Left ventricle myocardium superior (tissue), 1 donor: ENCODE measurements at regions not wholly inside any gene's neighbourhood (a gene's known extent, or its start where the extent isn't known, plus 50 kb on each side); places are given as distances from the start of the nearest gene placed in this dataset.

ENCODE experiments used
- ATAC-seq: fragments of 200-7000 bp; cut with Tn5 transposase; one replicate; pipeline ENCODE4 v1.9.1; 2020; ENCODE audit warnings: mild to moderate bottlenecking, moderate library complexity
- DNase-seq: peaks from one replicate; pipeline ENCODE4 v3.0.0-alpha.2; 2020
- intact Hi-C: fragments of 100-400 bp; cut with micrococcal nuclease; formaldehyde crosslinking; loops from one replicate; pipeline ENCODE4 v1.11.0; 2022
- donor health status: DM: no; HTN: yes; CAD: no; lungs with severe emphysema.

DNA sequence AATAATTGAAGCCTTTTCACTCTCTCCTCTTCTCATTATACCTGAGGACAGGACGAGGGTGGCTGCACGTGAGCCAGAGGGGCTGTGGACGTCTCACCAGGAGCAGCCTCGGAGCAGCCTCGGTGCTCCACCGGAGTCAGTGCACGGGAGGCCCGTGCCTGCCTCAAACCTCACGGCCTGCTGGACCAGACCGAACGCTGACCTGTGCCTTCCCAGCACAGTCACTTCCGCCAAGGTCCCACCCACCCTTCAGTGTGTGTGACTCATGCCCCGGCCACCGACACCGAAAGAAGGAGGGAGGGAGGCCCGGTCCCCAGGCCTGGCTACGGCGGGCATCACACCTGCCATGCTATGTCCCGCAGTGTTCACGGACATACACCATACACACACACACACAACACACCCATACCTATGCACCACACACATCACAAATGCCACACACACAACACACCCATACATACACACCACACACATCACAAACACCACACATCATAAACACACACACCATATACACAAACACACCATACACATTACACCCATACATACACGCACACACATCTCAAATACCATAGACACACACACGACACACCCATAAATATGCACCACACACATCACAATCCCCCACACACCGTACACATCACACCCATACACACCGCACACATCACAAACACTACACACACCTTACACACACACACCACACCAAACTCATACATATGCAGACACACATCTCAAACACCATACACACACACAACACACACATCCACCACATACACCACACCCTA is 1506.5 kb downstream of the TBC1D22A start:
- ATAC-seq (no peak), DNase-seq (no peak)
- intact Hi-C loops, result no loop called here

DNA sequence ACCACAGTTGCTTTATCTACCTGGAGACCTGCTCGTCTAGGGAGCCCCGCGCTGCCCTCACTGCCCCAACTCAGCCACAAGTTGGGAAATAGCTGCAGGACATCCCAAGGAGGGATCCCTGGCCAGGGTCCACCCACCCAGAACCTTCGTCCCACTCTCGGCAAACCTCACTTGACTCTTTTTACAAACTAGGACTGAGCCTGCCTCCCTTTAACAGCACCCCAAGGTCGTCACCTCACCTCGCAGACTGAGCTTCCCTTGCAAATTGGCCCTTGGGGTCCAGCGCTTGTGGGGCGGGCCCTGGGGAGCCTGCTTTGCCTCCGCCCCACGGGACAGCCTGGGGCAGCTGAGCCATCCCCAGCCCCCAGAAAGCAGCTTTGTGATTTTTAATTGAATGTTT is 1505.8 kb downstream of the TBC1D22A start:
- ATAC-seq, result no peak
- DNase-seq, result no peak

DNA sequence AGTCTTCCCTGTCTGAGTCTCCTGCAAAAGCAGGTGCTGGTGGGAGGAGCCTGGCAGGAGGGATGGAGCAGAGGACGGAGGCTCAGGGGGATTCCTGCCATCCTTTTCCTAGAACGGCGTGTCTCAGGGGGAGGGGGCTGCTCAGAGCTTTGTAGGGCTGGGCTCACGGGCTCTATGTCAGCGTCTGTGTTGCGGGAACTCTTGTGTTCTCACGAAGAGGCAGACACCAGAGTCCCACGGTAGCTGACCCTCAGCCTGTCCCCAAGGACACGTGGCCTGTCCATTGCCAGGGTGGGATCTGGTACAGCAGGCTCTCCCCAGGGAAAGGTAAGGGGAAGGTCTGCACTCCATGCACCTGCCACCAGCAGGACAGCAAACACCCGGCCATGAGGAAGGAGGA is 1505.2 kb downstream of the TBC1D22A start:
- ATAC-seq, result no peak
- intact Hi-C loops, result no loop called here
- DNase-seq, result no peak

More for the DNA sequence above, 1505.8 kb downstream of the TBC1D22A start:
- intact Hi-C loops, result no loop called here

DNA sequence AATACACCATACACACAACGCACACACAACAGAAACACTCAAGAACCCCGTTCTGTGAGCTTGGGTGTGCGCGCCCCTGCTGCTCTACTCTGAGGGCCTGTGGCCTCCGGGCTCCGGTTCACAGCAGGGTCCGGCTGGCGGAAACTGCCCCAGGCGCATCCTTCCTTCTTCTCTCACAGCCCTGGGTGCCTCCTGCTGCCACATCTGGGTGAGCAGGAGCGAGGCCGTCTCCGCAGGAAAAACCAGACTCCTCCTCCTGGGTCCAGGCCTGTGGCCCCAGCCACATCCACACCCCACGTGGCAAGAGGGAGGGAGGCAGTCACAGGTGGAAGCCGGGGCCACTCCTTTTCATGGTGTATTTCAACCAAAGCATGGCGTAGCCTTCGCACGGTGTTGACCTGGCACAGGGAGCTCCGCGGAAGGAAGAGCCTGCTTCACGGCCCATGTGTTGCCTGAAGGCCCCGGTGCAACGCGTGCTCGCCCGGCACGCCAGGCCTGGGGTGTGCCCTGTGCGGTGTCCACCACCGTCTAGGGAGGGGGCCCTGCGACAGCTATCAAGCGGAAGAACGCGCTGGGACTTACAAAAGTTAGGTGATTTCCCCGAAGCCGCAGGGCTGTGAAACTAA is 1502.7 kb downstream of the TBC1D22A start:
- intact Hi-C loops, result no loop called here
- DNase-seq (no peak), ATAC-seq (no peak)

DNA sequence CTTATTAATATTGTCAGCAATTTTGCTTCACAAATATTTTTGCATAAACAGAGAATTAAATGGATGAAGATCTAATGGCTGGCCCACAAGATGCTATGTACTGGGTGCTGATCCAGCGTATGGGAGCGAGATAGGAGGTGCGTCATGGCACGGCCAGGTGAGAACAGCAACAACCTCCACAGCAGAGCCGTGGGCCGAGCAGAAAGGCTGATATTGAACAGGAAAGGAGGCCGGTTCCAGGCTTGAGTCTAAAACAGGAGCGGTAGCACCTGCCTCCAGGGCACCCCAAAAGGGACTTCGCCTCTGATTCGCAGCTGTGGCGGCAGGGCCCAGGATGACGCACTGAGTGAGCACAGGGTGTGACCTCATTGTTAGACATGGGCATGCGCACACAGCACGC is 1502.1 kb downstream of the TBC1D22A start:
- ATAC-seq (no peak), DNase-seq (no peak)
- intact Hi-C loops, result no loop called here

DNA sequence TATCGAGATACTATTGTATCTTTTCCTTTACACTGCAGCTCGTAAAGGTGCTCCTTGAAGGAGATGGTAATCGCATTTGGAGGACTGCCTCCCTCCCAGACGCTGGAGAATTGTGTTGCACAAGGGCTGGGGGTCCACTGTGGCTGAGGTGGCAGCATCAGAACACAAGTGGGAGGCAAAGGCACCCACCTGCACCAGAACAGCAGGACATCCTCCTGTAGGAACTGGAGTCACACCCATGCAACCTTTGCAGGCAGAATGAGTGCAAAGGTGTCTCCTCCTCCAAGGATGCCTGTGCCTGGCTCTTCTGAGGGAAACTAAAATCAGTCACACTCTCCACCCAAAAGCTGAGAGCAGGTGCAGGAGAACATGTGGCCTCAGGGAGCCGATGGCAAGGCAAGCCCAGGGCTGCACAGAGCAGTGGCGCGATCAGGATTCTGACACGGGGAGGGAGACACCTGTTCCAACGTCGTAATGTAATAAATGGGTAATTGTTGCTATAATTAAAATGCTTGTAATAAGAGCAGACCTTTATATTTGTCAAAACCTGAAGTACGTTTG is 1501.4 kb downstream of the TBC1D22A start:
- DNase-seq, result no peak
- no peak for ATAC-seq
- intact Hi-C loops, result no loop called here

DNA sequence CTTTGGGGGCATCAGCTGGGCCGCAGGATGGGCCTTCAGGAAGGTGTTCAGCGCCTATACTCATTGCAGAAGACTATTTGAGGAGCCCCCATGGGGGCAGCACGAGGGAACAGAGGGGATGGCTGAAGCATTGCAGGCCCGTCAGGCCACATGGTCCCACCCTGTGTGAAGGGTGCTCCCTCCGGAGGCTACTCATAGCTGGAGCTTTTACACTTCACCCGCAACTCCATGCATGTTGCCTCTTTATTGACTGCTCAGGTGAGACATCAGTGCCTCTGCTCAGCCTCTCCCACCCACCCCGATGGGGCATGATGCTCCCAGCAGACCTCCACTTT is 1500.9 kb downstream of the TBC1D22A start:
- DNase-seq (no peak), ATAC-seq (no peak)
- intact Hi-C loops, result no loop called here

DNA sequence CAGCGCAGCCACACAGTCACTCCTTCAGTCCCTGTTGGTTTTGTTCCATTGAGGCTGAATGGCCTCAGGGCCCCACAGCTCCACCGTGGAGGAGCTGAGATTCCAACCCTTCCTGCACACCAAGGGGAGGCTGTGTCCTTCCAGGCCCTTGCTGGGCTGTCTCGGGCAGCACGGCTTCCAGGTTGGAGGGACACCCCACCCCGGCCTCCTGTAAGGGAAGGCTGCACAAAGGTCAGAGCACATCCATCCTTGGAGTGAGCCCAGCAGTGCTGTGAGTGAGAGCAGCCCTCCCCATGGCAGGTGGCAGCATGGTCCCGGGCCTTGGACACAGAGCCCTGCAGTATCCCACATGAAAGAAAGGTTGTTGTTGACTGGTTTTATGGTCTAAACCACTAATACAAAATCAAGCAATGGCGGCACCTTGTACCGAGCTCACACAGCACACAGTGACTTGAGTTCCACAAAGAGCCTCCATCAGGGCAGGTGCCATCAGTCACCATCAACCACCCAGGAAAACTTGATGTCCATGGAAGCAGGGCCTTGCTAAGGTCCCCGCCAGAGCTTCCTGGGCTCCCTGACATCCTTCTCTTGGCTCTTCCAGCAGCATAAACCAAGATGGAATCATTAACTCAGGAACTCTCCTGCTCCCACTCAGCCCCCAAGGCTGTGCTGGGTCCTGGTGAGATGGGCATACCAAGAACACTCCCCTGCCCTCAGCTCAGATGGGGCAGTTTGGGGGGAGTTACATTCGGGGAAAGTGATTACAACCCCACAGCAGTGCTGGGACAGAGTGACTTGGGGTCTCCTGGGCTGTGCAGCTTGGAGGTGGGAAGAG is 1500.4 kb downstream of the TBC1D22A start:
- intact Hi-C loops, result no loop called here
- DNase-seq, result no peak
- no peak for ATAC-seq

DNA sequence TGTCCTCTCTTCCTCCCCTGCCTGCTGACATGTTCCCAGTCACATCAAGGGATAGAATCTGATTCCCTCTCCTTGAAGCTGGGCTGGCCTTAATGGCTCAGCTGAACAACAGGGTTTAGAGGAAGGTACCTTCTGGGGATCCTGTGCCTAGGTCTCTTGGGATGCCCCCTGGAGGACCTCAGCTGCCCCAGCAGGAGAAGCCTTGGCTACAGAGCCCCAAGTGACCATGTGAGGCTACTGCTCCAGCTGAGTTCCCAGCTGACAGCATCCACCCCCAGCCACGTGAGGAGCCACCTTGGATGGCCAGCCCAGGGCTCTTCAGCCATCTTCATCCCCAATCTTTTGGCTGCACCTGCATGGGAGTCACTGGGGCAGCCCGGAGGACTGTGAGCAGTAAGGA is 1499.3 kb downstream of the TBC1D22A start:
- DNase-seq, result no peak
- intact Hi-C loops, result no loop called here
- ATAC-seq, result no peak

DNA sequence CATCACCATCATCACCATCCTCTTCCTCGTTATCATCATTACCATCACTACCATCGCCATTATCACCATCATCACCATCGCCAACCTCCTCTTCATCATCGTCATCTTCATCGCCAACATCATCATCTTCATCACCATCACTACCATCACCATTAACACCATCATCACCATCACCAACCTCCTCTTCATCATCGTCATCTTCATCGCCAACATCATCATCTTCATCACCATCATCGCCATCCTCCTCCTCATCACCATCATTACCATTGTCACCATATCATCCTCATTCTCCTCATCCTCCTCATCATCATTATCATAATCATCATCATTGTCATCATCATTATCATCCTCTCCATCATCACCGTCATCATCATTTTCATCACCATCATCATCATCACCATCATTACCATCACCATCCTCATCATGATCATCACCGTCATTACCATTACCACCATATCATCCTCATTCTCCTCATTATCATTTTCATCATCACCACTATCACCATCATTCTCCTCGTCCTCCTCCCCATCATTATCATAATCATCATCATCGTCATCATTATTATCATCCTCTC is 1498.7 kb downstream of the TBC1D22A start:
- intact Hi-C loops, result no loop called here
- ATAC-seq (no peak), DNase-seq (no peak)

DNA sequence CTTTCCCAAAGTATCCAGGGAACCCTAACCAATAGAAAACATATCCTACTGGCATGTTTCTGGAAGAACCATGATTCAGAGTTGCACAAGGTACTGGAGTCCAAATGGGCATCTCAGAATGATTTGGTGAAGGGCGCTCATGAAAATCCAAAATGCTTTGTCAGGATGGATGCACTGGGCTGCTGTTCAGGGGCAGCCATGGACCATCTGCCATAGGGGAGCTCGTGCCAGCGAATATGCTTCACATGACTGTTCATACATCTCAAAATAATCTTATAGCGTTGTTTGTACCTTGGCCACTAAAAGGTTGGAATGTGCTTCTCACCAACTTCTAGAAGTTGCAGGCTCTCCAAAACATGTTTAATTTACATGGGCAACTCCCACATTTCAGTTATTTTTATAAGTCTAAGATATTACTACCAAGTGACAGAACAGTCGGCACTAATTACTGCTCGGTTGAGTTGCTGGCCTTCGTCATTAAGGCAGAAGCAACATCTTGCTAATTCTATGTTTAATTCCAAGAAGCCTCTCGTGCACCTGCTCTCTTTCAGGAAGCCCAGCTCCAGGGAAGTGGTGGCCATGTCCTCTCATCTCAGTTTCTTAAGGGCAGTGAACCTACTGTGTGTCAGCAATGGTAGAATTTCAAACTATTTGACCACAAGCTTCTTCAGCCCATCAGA is 1497.7 kb downstream of the TBC1D22A start:
- ATAC-seq (no peak), DNase-seq (no peak)
- intact Hi-C loops, result no loop called here

DNA sequence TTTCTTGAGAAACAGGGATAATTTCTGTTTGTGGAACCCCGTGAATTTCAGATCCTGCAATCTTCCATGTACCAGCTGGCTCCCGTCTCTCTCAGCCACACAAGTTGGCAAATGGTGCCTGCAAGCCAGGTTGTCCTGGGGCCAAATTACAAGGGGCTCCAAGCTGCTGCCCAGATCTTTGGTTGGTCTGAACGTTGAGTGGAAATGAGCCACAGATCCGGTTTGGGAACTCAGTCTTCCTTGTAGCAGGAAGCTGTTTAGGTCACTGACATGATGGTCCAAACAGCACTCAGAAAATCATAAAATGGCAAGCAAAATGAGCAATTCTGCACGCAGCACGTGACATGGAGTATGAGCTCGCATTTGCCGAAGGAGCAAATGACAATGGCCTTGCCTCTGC is 1496.4 kb downstream of the TBC1D22A start:
- no peak for ATAC-seq
- intact Hi-C loops, result no loop called here
- DNase-seq, result no peak

DNA sequence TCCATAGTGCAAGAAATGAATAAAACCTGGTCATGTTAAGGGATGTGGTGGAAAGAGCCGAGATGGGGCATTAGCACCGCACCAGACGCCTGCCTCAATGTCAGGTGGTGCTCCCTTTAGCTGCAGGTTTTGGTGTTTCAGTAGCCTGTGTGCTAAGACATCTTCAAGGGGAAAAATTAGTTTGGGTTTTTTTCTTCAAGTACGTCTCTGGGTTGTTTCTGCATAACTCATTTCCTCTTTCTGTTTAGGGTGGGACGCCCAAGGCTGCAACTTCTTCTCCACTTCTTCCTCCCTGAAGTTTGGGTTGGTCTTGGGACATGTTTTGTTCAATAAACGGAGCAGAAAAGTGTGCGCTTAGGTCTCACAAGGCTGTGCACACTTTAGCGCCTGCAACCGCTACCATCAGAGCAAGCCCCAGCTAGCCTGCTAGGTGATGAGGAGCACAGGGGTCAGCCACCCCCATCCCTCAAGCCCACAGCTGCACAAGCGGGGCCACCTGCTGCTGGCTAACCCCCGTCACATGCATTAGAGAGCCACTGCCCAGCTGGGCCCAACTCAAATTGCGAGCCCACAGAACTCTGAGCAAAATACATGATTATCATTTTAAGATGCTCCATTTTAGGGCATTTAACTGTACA is 1495.7 kb downstream of the TBC1D22A start:
- no peak for ATAC-seq
- no peak for DNase-seq
- intact Hi-C loops, result no loop called here

DNA sequence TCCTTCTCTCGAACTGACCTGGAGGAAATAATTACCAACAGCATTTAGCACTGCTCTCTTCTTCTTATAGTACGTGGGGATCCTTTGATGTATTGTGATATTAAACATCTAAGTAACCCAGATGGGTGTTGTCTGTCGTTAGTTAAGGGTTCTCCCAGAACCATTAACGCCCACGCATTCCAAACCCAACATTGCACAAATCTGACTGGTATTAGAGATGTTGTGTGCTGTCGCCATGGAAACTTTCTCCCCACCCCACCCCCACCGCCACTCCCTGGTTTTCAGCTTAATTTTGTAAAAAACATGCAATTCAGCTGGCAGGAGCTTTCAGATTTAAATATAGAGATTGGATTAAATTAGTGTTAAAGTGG is 1495.2 kb downstream of the TBC1D22A start:
- no peak for DNase-seq
- no peak for ATAC-seq
- intact Hi-C loops, result no loop called here

DNA sequence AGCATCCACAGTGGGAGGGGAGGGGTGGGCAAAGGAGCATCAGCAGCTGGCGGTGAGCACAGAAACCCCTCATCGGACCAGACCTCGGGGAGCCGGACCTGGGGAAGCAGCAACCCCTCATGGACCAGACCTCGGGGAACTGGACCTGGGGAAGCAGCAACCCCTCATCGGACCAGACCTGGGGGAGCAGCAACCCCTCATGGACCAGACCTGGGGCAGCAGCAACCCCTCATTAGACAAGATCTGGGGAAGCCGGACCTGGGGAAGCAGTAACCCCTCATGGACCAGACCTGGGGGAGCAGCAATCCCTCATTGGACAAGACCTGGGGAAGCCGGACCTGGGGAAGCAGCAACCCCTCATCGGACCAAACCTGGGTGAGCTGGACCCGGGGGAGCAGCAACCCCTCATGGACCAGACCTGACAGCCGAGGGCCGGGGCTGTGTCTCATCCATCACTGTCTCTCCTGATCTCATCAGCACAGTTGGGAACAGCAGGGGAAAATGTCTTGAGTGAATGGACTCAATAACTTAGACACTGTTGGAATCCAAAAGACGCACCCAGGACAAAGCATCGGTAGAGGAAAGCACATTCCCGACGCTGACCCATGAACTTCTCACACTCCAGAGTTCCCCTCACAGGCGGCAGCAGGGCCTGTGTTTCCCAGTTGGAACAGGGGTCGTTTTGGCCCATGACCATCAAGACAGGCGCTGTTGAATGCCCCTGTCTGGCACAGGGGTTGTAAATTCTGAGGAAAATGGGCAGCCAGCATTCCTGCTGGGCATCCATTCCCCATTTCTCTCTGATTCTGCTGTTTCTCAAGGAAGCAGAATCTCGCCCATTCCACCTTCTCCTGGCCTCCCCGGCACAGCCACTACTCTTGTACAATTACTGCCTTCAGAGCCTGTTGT is 1494.6 kb downstream of the TBC1D22A start:
- ATAC-seq (no peak), DNase-seq (no peak)
- intact Hi-C loops, result no loop called here

DNA sequence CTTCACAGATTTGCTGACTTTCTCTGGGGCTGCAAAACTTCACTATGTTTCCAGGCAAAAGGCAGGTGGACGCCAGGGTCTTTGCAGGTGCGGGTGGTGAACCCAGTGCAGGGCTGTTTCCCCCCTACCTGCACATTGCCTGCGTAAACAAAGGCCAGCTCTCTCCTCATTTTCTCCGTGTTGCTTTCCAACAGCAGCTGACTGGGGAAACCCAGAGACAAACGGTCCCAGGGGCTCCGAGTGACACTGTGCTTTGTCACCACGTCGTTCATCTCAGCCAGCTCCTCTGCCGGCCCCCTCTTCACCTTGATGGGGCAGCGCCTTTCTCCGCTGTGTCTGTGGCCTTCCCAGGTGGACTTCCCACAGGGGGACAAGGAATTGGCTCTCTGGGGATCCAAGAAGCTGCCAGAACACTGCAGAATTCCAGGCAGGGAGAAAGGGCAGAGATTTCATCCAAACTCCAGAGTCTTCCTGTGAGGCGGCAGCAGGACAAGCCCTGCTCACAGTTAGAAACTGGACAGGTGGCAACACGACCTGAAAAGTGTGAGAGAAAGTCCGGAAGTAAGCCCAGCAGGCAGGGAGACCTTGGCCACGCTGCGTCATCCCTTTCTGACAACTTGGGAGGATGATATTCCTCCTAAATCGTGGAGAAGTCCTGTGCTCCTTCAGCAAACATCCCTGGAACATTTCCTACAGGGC is 1493.7 kb downstream of the TBC1D22A start:
- ATAC-seq (no peak), DNase-seq (no peak)
- intact Hi-C loops, result no loop called here

DNA sequence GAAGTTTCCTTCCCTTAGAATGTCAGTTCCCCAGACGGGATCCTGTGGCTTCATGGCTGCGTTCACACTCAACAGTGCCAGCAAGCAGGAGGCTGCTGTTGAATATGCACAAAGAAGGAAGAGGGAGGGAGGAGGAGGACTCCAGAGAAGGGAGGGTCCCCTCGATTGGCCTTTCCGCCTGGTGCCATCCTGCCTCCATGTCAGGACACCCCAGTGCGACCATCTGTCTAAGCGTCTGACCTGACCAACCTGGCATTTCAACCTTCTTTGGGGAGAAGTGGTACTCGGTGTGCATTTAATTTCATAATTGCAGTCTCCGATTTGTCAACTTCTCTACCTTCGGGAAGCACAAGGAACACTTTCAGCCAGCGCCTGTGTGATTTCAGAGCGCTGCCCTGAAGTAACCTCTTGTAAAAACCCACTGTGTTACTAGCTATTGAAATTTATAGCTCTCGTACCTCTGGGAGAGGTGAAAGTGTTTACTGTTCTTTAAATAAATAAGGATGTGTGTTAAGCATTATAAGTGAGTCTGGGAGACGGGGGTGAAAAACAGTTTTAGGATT is 1491.9 kb downstream of the TBC1D22A start:
- intact Hi-C loops, result no loop called here
- ATAC-seq, result no peak
- DNase-seq, result no peak
